Hematopoietic multipotent progenitor cell treated with erythropoietin and hydrocortisone succinate and interleukin-3 and kit ligand, for 17 days (in vitro differentiated cells): ENCODE measurements at regions not wholly inside any gene's neighbourhood (a gene's known extent, or its start where the extent isn't known, plus 50 kb on each side); places are given as distances from the start of the nearest gene placed in this dataset.

Experiments
- DNase-seq: peaks from one replicate; pipeline ENCODE4 v3.0.0-alpha.2; 2015; ENCODE audit warnings: low spot score

DNA sequence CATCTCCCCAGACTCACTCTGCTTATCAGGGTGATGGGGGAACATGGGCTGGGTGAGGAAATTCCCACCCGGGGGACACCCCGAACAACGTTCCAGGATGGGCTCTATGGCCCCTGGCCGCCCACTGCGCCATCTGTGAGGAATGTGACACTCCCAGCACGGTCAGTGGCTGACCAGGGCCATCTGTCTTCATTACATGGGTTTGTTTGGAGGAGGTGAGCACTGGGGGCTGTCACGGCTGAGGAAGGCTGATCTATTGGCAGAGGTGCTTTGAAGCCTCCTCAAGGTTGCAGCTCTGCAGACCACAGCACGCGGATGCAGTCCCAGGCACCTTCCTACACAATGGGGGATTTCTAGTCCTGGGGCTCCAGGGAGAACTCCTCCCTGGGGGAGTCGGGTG is 214.1 kb upstream of the FOXF1 start:
- DNase-seq, result no peak

DNA sequence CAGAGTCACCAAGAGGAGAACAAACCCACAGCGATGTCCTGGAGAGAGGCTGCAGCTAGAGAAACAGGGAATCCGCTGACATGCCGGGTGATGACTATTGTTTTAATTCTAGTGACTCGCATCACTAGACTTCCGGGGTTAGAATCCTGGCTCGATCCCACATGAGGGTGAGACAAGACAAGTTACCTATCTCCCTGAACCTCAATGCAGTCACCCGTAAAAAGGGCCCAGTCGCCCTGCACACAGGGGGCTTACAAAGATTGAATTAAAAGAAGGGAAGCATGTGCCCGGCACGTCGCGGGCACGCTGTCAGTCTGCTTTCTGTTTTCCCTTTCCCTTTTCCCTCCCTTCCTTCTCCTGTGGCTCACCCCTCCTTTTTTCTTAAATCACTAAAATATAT is 212.9 kb upstream of the FOXF1 start:
- DNase-seq, result no peak

DNA sequence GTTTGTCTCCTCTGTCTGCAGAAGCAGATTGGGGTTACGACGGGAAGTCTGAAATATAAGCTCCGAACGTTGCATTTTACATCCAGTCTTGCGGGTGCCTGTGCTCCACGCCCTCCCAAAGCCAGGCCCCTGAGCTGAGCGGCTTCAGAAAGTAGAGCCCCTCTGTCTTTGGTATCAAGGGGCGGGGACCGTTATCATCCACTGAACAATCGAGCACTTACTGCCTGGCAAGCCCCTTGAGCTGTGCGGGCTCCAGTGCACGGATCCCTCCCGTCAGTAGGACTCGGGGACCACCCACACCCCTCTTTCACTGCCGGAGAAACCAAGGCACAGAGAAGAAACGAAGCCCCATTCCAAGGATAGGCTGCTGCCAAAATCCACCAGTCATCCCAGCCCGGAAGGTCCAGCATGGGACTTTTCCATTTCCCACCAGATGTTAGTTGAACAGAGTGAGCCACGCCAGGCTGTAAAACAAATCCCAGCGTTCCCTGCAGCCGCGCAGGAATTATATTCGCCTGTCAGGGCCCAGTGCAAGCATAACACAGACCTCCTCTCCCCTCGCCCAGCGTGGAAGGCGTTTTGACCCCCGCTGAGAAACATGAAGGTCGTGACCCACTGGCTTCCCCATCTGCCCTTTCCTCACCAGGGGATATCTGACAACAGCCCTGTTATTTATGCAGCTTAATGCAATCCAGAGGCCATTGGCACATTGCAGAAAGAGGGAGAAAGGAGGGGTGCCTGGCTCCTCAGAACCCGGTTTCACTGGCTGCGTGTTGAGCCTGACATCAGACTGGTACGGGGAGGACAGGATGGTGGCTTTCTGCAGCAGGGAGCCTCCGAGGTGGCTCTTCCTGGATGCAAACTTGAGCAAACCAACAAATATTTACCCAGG is 212.2 kb upstream of the FOXF1 start:
- DNase-seq, result no peak

DNA sequence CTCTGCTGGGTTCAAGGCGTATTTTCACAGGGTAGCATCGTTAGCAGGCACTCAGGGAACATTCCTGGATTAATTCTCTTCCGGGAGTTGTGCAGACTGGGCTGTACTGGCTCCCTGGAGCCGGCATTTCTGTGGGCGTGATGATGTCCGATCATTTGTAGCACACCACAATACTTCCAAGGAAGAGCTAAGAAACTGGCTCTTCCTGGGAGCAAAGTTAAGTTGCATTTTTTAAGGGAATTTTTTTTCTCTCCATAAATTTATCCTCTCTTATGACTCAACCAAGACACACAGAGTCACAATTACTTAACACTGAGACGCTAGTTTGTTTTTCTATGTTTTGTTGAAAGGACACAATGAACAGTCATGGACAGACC is 211.6 kb upstream of the FOXF1 start:
- DNase-seq, result no peak

DNA sequence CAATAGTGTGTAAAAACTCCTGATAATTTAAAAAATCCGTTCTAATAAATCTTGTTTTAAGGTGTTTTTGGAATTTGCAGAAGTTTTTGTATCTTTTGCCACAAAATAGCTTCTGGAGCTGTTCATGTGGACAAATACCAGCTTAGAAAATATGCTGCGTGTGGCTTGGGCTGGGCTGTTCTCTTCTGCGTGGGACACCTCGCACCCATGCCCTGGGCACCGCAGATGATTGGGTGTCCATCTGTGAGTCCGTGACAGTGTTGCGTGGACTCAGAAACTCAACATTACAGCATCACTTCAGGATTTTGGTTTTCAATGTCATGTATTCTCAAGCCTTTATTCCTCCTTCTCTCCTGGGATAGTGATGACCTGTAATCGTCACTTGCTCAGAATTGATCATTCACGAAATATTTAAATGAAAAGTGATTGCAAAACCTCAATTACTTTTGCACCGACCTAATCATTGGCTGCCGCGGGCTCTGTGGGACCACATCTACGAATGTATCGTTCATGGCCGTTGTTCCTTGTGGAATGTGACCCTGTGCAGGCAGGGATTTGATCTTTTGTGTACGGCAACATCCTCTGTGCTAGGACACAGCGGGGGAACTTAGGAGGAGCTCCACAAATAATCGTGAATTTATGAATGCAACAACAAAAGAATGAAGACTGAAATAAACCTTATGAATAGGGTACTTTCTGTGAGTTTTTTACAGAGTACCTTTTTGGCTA is 210.3 kb upstream of the FOXF1 start:
- no peak for DNase-seq

DNA sequence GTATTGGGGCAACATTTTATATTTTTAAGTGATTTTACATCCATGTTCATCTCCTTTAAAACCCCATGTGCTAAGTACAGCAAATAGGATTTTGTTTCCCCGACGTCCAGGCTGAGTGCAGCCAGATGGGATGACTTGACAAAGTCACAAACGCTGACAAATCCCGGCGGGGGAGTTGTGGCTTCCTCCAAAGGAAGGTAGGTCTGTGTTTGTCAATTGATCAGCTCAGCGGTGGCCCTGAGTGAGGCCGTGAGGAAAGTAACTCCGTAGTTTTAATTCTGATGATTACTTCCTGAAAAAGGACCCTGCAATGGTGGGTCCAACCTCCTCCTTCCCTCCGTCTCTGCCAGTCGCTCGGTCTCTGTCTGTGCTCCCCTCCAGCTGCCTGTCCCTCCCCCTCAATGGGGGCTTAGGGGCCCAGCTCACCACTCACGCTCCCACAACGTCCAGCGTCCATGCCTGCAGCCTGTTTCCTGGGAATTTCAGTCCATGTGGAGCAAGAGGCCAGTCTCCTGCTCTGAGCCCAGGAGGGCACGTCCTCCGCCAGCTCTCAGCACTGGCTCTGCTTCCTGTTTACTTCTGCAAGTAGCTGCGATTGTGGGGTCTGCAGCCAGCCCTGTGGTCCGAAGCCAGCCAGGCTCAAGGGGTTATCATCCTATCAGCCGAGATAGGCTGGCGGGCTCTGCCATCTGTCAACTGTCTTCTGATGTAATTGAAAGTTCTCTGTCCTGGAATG is 209.4 kb upstream of the FOXF1 start:
- no peak for DNase-seq

DNA sequence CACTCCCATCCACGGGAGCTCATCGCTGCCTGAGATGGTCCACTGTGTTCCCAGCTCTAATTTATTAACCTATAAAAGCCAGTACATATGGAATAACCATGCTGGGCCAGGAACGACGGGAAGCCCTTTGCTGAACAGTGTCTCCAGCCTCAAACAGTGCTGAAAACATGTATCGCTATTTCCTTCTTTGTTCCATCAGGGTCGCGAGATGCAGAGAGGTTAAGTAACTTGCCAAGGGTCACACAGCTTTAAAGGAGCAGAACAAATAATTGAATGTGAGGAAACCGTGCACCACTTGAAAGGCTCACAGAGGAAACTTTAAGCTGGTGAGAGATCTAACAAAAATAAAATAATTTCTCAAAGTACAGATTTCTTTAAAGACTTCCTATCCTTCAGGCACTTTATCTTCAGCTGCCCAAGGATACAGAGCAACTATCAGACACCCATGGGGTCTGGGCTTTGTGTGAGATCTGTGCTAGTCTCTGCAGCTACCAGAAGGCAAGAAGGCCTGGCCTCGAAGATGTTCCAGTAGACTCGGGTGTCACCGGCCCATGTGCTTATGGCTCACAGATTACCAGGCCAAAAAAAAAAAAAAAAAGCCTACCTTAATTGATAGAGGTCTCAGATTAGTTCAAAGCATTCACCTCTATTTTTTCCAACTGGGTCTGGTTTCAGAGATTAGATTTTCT is 207.8 kb upstream of the FOXF1 start:
- DNase-seq, result no peak

DNA sequence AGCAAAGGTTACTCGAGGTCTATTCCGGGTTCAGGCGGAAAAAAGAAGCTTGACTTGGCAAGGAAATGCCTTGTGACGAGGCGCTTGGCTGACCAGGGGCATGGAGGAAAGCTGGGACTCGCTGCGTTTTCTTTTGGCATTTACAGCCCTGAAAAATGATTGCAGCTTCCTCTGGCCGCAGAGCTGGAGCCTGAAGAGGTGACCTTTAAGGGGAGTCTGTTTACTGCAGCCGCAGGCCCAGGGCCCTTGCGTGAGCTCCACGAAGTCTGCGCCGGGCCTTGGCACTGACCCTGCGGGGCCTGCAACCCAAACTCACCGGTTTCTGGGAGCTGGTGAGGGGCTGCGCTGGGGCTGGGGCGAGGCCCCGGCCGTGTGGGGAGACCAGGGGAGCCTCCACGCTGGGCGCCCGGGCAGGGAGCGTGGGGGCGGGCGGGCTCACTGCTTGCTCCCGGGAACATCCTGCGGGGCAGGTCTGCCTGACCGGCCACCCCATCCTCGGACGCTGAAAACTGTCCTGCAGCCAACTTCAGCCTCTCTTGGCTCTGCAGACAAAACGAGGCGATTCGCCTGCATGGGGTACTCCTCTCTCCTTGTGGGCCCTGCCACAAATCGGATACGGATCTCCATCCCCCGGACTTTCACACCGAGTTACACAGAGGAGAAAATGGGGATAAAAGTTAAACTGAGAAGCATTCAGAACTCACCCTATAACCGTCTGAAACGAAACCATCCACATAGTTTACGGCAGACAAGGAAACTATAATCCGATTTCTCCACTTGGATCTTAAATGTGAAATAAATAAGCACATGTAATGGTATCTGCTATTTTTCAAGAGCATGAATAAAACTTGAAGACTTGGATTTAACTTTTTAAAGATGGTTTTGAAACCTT is 206.3 kb upstream of the FOXF1 start:
- no peak for DNase-seq

DNA sequence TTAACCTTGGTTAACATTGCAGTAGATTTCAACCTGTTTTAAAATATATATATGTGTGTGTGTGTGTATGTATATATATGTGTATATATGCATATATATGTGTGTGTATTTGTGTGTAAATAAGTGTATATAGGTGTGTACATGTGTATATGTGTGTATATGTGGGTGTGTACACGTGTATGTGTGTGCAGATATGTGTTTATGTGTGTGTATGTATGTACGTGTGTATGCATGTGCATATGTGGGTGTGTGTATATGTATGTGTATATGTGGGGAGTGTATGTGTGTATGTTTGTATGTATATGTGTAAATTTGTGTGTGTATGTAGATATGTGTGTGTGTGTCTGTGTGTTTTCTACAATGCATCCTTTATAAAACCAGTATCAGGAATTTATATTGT is 205.5 kb upstream of the FOXF1 start:
- no peak for DNase-seq

DNA sequence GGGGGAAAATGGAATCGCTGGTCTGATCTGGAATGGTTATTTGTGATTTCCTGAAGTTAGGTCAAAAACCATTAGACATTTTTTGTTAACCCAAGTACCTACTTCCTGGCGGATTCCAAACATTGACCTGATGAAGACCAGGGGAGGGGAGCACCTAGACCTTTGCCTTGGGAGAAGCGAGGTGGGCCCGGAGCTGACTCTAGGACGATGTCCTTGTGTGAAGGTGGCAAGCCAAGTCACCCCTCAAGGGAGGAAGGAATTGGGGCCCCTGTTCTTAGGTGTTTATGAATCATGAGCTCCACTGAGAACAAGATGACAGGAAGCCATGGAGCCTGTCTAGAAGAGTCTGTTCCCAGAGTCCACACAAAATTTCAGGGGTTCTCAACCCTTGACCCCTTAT is 204.9 kb upstream of the FOXF1 start:
- DNase-seq, result no peak

DNA sequence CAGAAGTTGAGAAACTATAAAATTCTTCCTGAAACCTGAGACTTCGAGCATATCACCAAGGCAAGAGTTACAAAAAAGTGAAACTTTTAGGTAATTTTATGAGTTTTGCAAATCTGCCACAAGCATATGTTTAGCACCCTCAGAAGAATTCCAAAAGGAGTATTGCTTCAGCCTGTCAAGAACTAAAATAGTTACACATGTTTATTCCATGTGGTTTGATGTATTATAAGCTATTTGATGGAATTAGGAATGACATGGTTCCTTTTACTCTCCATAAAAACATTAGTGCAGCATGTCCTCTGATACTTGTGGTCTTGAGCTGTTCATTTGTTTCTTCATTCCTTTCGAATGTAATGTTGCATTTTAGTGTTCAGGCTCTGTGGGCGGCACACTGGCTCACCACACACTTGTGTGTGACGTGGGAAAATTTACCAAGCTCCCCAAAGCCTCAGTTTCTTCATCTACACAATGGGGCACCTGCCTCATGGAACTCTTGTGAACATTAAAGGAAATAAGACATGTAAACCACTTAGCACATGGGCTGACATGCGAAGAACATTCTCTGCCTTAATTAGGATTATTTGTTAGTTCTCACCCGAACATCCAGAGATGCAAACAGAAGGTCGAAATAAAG is 204.2 kb upstream of the FOXF1 start:
- no peak for DNase-seq

DNA sequence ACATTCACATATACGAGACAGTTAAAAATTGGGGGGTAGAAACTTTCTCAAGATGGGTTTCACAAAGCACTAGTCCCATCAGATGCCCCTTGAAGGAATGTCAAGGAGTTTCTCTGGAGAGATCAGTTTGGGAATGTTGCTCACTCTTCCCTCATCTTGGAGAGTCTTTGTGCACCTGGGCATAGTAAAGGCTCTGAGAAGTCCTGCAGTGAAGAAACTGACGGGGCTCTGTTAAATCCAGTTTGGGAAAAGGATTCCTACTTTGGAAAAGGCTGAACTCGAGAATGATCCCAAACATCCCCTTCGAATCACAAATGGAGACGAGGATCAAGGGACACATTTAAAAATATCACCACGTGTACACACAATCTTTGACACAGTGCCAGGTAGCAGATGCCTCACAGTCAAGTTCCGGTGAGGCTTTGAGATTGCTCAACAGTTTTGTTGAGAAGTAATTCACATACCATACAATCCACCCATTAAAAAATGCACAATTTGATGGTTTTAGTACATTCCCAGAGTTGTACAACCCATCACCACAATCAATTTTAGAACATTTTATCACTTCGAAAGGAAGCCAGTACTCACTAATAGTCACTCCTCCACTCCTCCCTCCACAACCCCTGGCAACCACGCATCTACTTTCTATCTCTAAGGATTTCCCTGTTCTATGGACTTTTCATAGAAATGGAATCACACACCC is 203.4 kb upstream of the FOXF1 start:
- no peak for DNase-seq

DNA sequence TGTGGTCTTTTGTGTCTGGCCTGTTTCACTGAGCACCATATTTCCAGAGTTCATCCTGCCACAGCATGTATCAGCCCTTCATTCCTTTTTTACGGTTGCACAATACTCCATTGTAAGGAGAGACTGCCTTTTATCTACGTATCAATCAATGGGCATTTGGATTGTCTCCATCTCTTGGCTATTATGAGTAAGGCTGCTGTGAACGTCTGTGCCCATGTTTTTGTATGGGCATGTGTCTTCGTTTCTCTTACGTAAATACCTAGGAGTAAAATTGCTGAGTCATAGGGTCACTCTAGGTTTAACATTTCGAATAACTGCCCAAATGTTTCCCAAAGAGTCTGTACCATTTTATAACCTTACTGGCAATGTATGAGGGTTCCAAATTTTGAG is 202.8 kb upstream of the FOXF1 start:
- DNase-seq, result no peak

DNA sequence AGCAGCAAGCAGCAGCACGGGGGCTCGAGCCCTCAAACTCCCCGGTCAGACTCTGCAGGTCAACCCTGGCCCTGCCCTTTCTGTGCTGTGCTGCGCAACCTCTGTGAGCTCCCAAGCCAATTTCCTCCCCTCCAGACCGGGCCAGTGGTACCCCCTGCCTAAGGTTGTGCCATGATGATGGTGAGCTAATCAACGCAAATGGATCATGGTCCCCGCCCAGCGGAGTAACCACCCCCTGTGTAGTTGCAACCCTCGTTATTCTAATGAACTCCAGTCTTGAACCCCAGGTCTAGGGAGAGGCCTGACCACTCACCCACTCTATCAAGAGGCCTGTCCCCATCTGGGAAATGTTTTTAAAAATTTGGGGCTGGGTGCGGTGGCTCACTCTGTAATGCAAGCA is 201.8 kb upstream of the FOXF1 start:
- DNase-seq, result no peak

DNA sequence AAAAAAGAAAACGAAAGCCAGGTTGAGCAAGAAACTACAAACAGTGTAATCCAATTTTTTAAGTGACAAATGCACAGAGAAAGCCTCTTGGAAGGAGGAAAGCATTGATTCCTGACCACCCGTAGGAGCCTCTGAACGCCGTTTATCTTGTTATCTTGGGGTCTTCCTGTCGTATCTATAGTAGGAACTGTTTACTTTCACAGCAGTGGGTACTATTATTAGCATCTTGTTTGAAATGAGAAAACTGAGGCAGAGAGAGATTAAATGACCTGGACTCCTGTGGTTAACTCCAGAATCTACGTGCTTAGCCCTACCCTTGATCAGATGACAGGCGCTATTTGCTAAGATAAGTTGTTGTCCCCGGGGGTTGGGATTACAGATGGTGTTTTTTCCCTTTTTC is 196.7 kb upstream of the FOXF1 start:
- DNase-seq, result no peak

DNA sequence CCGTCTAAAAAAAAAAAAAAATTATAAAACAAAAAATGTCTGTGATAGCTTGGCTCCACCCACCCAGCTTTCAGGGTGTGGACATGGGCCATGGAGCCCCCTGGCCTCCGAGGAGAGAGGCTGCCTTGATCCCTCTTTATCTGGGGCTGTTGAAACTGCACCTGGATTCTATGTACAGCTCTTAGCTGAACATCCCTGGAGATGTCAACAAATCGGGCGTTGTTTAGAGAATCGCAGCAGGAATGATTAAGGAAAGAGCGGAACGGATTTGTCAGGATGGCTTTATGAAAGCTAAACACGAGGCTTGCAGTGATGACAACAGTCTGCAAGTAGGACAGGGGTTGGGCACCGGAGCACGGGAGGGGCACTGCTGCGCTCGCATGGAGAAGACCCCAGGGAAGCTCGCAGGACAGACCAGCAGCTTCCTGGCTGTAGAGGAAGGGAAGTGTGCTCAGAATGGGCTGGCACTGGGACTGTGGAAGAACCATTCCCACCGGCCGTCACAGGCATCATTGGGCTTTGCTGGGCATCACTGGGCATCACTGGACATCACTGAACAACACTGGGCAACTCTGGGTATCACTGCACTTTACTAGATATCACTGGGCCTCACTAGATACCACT is 195.8 kb upstream of the FOXF1 start:
- no peak for DNase-seq

DNA sequence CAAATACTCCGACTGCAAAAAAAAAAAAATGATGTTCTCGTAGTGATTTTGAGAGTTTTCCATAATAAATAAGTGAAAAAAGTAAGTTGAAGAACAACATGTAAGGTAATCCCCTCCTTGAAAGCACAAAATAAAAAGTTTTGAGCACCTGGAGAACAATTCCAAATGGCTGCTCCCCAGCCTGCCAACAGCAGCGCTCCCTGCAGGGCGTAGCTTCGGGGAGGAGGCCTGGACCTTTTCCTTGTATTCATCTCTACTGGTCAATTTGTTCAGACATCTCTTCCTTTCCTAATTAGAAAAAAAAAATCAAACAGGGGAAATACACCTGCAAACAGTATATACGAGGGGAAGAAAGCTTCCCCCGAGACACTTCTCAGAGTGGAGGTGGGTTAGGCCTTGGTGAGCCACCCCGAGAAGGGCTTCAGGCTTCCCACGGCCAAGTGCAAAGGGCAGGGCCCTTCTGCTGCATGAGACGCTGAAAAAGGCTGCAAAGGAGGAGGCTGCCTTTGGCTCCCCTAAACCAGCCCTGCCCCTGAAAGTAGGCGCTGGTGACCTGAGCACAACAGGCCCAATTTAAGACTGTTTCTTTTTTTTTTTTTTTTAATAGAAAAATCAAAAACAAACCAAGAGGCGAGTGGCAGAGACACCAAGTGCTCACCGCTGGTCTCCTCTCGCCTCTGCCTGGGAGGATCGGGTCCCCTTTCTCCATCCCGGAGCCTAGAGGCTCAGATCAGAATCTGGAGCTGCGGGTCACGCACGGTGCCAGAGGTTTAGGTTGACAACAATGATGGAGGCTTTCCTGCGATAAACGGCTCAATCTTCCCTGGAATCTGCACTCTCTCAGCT is 193.1 kb upstream of the FOXF1 start:
- DNase-seq, result no peak

DNA sequence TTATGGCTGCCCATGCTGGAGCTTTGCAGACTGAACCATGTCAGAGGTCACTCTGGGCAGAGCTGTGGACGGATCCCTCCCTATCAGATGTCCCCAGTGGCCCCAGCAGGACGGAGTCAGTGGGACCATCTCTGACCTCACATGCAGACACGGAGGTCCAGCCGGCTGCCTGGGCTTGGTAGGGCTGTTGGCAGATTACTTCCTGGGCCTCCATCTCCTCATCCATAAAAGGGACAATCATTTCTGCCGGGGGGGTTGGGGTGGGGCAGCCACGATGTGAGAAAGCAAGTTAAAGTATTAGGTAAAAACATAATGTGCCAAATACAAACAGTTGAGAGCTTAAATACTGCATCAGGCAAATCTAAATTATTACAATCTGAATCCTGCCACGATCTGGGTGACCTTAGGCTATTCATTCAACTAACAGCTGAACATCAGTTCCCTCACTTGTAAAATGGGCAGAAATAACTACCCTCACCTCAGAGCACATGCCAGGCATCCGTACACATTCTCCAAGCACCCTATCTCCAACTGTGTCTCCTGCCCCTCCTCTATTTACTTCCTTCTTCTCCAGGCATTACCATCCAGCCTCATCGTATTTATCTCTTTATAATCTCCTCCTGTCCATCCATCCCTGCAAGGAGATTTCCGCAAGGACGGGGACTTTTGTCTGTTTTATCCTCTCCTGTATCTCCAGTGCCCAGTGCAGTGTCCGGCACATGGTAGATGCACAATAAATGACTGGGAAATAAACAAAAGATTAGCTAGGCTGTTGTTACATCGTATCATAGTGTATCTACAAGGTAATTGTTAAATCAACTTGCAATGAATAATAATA is 192.3 kb upstream of the FOXF1 start:
- no peak for DNase-seq
